NCI-H748 (cell line): ENCODE measurements at regions not wholly inside any gene's neighbourhood (a gene's known extent, or its start where the extent isn't known, plus 50 kb on each side); places are given as distances from the start of the nearest gene placed in this dataset.
"Not testable (repeated sequence)": the region's sequence is repeated elsewhere in the genome, so short reads cannot be mapped to it uniquely, and the experiment has no call there.

Experiments
- DNase-seq: peaks from one replicate; lab custom pipeline; 2025; ENCODE audit not compliant: unreplicated experiment; lab: John Stamatoyannopoulos, UW

DNA sequence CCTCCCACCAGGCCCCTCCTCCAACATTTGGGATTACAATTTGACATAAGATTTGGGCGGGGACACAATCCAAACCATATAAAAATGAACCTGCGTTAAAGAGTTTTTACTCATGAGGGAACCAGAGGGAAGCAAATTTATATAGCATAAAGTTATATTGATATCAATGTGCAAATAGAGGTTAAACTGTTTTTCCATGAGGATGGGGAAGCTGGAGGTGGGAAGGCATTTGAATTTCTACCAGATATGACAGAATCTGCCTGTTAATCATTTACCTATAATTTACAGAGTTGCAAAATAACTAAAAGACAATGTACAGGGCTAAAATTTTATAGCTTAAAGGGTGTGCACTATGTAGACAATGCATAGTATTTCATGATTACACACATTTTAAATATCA lies 322.0 kb upstream of the FKBP1C start:
- no peak for DNase-seq

DNA sequence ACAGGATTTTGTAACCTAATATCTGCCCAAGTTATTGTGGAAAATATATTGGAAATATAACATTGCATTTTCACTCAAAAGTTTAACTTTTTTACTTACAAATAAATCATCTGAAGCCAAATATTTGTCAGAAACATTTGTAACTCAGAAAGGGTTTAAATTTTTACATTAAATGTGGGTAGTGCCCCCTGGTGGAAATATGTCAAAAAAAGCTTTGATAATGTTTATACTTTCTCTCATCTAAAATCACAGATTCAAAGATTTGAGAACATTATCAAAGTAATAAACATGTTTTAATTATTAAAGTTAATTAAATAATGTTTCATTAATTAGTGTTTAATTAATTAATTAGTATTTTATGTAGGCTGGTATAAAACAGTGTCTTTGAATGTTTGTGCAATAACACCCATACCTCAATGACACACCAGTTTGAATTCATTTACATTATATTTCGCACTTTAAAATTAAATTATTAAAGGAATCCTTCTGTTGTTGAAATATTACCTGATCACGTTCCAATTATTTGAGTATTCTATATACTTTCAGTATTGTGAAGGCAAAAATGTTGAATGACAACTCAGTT lies 320.1 kb upstream of the FKBP1C start:
- DNase-seq = peak; percentile 61

GRCh38 chr6:62894114-62894513 lies 317.2 kb upstream of the FKBP1C start:
- no peak for DNase-seq

DNA sequence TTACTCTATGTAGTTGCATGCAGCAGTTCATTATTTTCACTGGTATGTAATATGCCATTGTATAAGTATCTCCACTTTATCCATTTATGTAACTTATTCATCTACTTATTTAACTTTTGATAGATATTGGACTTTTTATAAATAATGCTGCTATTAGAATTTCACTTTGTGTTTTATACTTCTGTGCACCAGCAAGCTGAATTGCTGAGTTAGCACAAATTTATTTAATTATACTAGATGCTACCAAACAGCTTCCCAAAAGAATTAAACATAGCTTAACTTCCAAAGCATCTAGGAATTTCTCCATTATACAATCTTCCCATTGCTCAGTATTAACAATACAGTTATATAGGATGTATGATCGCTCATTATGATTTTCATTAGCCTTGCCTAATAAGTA lies 308.0 kb upstream of the FKBP1C start:
- no peak for DNase-seq

DNA sequence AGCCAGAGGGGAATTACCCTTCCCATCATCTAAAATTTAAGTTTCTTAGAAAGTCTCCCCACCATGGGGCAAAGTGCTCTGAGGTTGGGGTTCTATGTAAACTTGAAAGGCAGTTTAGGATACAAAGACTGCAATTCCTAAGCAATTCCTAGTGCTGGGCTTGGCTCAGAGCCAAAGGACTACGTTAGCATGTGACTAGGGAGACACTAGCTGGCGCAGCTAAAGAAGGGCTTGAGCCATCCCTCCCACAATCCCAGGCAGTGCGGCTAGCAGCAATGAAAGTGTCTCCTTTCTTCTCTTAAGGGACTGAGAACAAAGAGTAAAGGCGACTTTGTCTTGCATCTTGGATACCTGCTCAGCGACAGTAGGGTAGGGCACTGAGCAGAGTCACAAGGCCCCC lies 306.6 kb upstream of the FKBP1C start:
- DNase-seq = peak; percentile 15

- DNase-seq = no peak
These were observed 296.7 kb upstream of the FKBP1C start for GRCh38 chr6:62914530-62914929.

DNA sequence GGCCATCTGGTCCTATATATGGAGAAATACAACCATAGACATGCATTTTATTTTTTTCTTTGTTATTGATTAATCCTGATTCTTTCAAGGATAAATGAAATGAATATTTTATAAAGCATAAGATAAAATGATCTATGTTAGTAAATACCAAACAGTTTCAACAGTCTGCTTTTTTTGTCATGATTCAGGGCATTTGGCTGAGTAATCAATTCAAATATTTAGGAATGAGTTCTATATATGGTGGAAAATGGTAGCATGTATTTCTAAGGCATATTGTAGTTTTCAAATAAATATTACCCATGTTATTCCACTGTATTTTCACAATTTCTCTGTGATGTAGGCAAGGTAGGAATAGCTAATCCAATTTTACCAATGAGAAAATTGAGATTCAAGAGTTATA lies 287.5 kb upstream of the FKBP1C start:
- no peak for DNase-seq

DNA sequence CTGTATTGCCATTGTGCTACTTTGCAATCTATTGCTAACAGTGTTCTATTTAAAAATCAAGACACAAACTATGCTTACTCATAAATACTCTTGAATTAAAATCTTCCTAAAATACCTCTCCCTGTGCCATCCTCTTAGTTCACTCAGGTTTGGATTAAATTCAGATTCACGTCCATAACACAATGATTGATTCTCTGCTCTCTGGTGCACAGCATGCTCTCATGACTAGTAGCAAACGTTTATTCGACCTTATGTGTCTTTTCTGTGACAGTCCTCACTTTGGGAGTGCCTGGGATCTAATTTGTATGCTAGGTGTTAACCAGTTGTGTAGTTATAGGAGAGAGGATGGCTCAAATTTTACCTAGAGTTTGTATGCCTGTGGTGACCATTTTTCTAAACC lies 270.4 kb upstream of the FKBP1C start:
- DNase-seq = peak; percentile 10

- DNase-seq = no peak
These were observed 269.3 kb upstream of the FKBP1C start for GRCh38 chr6:62942000-62942399.

DNA sequence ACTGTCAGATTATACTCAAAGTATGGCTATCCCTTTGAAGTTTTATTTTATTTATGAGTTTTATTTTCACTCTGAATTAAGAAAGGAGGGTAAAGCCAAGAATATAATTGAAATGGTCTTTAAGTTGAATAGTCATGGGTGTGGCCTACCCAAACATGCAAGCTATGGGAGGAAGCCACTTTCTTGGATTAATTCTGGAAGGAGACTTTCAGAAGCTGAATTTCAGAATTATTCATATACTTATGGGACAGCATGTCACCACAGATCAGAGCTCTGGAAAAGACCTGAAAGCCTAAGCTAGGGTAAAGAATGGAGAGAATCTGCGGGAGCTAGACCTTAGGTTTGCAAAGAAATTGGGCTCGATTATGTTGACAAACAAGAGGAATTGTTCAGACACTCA lies 242.4 kb upstream of the FKBP1C start:
- no peak for DNase-seq

- DNase-seq = no peak
These were observed 239.2 kb upstream of the FKBP1C start for GRCh38 chr6:62971976-62972658.

DNA sequence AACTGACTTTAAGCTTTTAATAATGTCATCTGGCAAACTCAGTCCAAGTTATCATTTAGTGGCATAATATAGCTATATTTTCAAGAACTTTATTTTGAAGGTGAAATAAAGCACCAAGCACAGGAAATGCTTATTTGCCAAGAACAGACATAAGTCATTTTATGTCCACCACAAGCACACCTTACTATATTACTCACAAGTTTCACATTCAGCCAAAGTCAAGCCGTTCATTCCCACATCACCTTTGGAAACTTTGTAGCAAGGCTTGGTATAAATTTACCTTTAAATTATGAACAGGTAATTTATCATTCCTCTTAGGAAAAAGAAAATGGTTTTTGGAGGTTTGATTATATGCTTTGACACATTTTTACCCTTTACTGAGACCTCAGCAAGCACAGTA lies 236.8 kb upstream of the FKBP1C start:
- DNase-seq = no peak

DNA sequence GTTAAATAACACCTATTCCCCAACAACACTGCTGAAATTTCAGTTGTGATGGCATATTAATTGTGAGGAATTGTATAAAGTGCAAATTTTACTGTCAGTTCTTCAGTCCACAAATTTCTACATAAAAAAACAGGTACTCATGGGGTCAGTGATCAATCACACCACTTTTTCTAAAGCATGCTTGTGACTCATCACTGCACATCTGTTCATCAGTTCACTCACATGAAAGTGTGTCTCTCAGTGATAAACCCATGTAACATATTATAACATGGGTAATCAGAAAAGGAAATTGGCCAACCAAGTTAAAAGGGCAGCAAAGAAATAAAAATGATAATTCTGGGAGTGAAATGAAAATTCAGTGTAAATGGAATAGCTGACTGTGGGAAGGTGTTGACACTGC lies 234.7 kb upstream of the FKBP1C start:
- DNase-seq = no peak

GRCh38 chr6:62978920-62979319 lies 232.3 kb upstream of the FKBP1C start:
- DNase-seq = no peak

GRCh38 chr6:62980093-62980492 lies 231.2 kb upstream of the FKBP1C start:
- no peak for DNase-seq

- DNase-seq = no peak
These were observed 230.5 kb upstream of the FKBP1C start for GRCh38 chr6:62980724-62981123.

GRCh38 chr6:62982951-62983350 lies 228.3 kb upstream of the FKBP1C start:
- no peak for DNase-seq

- not testable (repeated sequence) for DNase-seq
These were observed 219.6 kb upstream of the FKBP1C start for GRCh38 chr6:62991696-62992095.

DNA sequence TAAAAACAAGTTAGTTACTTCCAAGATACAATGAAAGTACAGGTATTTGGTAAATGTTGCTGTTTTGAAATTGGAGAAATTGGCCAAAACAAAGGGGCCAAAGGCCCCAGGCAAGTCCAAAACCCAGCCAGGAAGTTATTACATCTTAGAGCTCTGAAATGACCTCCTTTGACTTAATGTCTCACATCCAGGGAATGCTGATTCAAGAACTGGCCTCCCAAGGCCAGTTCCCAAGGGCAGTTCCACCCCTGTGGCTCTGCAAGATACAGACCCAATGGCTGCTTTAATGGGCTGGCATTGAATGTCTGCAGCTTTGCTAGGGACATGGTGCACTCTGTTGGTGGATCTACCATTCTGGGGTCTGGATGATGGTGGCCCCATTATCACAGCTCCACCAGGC lies 217.3 kb upstream of the FKBP1C start:
- DNase-seq = no peak

- no peak for DNase-seq
These were observed 213.2 kb upstream of the FKBP1C start for GRCh38 chr6:62998022-62998421.

DNA sequence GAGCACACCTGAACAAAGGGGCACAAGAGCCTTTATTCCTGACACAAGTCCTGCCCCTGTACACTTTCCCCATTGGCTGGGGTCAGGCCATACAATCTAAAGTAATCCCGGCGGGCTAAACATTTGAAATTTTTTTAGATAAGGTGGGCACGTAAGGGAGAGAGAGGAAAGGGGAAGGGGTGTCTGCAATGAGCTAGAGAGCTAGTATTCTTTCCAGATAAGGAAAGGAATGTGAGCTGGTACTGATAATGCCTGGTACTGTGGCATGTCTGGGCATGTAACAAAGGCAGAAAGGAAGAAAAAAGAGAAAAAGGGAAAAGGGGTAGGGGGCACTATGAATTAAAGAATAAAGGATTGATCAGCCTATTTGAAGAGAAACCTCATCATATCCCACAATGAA lies 212.0 kb upstream of the FKBP1C start:
- DNase-seq = not testable (repeated sequence)

DNA sequence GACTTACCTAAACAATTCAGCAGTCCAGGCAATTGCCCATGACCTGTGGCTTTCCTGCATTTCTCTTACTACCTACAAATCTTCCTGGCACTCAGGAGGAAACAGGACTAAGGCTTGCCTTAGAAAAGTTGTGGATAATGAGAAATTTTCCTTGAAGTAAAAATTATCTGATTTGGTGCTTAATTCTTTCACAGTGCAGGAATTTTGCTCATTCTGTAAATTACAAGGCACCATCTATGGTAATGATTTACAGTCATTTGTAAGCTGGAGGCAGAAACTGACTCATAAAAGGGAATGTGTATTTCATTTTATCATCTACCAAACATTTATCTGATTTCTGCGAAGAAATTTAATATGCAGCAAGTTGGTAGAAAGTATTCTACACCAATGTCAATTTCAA lies 211.5 kb upstream of the FKBP1C start:
- no peak for DNase-seq

DNA sequence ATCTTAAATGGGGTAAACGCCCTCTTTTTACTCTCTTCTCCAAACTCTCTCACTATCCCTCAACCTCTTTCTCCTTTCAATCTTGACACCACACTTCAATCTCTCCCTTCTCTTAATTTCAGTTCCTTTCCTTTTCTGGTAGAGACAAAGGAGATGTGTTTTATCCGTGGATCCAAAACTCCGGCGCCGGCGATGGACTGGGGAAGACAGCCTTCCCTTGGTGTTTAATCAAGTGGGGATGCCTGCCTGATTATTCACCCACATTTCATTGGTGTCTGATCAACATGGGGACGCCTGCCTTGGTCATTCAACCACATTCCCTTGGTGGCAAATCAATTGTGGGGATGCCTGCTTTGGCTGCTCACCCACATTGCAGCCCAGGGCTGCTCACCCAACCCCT lies 205.3 kb upstream of the FKBP1C start:
- DNase-seq = not testable (repeated sequence)
